Lung (tissue), 11 donors: ENCODE measurements at regions not wholly inside any gene's neighbourhood (a gene's known extent, or its start where the extent isn't known, plus 50 kb on each side); places are given as distances from the start of the nearest gene placed in this dataset.

ENCODE experiments used
- ATAC-seq: fragments of 200-7000 bp; cut with Tn5 transposase; one replicate; pipeline ENCODE4 v1.9.1; 2020; ENCODE audit warnings: moderate number of reproducible peaks; ENCODE audit not compliant: insufficient read depth, low FRiP score
- DNase-seq, 3 donors: peaks; one replicate each; pipeline ENCODE4 v3.0.0-alpha.2; 2013 to 2017
- H3K27ac ChIP-seq, 2 donors: one replicate each; pipeline ENCODE4 v1.5.1; 2013; ENCODE audit warnings: mild to moderate bottlenecking in 2 of 2, moderate library complexity in 2 of 2, control low read depth in 1 of 2, inconsistent platforms in 1 of 2, low read depth in 1 of 2, low read length in 1 of 2
- H3K27me3 ChIP-seq, 3 donors: one replicate each; pipeline ENCODE4 v1.5.1; 2013; ENCODE audit warnings: low read length in 2 of 3; ENCODE audit not compliant: control insufficient read depth in 3 of 3, insufficient read depth in 3 of 3
- H3K36me3 ChIP-seq, 4 donors: one replicate each; pipeline ENCODE4 v1.5.1; 2013; ENCODE audit warnings: low read length in 4 of 4, mild to moderate bottlenecking in 1 of 4, moderate library complexity in 1 of 4; ENCODE audit not compliant: control insufficient read depth in 4 of 4, insufficient read depth in 4 of 4
- H3K4me1 ChIP-seq, 5 donors: one replicate each; pipeline ENCODE4 v1.5.1; 2013; ENCODE audit warnings: low read length in 5 of 5, mild to moderate bottlenecking in 2 of 5, moderate library complexity in 1 of 5; ENCODE audit not compliant: control insufficient read depth in 5 of 5, insufficient read depth in 5 of 5
- H3K4me3 ChIP-seq: one replicate; pipeline ENCODE4 v1.5.1; 2013; ENCODE audit warnings: mild to moderate bottlenecking, control low read depth, moderate library complexity
- H3K9ac ChIP-seq, 2 donors: one replicate each; pipeline ENCODE4 v1.5.1; 2013; ENCODE audit warnings: low read length in 2 of 2, control low read depth in 1 of 2; ENCODE audit not compliant: insufficient read depth in 1 of 2
- H3K9me3 ChIP-seq, 4 donors: one replicate each; pipeline ENCODE4 v1.5.1; 2013; ENCODE audit warnings: low read length in 3 of 4, mild to moderate bottlenecking in 1 of 4, moderate library complexity in 1 of 4; ENCODE audit not compliant: control insufficient read depth in 4 of 4, insufficient read depth in 3 of 4
- CTCF ChIP-seq: IDR thresholded peaks from 2 replicates; pipeline ENCODE4 v1.5.1; 2012; ENCODE audit warnings: mild to moderate bottlenecking; ENCODE audit errors: control extremely low read depth, extremely low read depth
- WGBS, 2 donors: extraction: QIAGEN DNeasy Blood & Tissue Kit; methylation state at CpG; one replicate each; pipeline ENCODE4 v1.1.7; 2013; 5-methylcytosine and 5-hydroxymethylcytosine counted together
- donor health status: control.
- donor health status: control.
- donor health status: Bipolar disorder and iron deficiency.
- donor health status: healthy.
- donor health status: DM: yes; HTN: yes; CAD: no.

DNA sequence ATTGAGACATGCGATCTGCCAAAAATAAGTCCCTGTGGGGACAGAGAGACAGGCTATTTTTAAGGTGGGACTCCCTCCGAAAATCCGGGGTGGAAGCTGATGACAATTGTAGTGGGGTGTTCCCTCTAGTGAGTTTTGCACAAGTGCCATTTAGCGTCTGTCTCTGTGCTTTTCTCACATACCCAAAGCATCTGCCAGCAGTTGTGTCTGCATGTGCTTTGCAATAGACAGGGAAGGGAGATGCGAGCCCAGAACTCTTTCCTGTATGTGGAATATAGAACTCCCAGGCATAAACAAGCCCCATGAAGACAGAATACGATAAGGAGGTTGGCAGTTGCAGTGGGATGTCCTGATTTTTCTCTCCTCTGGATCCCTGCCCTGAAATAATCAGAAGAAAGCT is 282.7 kb upstream of the XYLT1 start:
- 82 to 83% methylated on average over 6 of the region's 6 CpGs for WGBS, 2 donors
- no peaks in the 10 kb centered on the region for H3K4me1 ChIP-seq
- H3K4me3 ChIP-seq = no peak overlapping the region
- no peaks in the 10 kb centered on the region for H3K36me3 ChIP-seq
- no peak overlapping the region for H3K9ac ChIP-seq
- TF ChIP-seq CTCF = no peak
- no peak overlapping the region for H3K27ac ChIP-seq
- ATAC-seq = no peak
- DNase-seq = no peak
- peaks cover 0 to 7% (median 0%) of the 10 kb centered on the region in 3 donors for H3K27me3 ChIP-seq
- H3K9me3 ChIP-seq = peaks cover 0 to 2% (median under 1%) of the 10 kb centered on the region in 4 donors

- H3K27ac ChIP-seq = no peak overlapping the region
- ATAC-seq = no peak
- DNase-seq = no peak
- no peak for TF ChIP-seq CTCF
- no peak overlapping the region for H3K9ac ChIP-seq
- no peaks in the 10 kb centered on the region for H3K4me1 ChIP-seq
- peaks cover 0 to 4% (median 1%) of the 10 kb centered on the region in 4 donors for H3K9me3 ChIP-seq
- H3K36me3 ChIP-seq = no peaks in the 10 kb centered on the region
- peaks cover 0 to 14% (median 0%) of the 10 kb centered on the region in 3 donors for H3K27me3 ChIP-seq
- no peak overlapping the region for H3K4me3 ChIP-seq
- 97 to 100% methylated on average over 1 of the region's 1 CpG for WGBS, 2 donors
Measured at GRCh38 chr16:17749706-17750105, 278.9 kb upstream of the XYLT1 start.

- Histone ChIP-seq H3K9me3 (peaks cover 0 to 2% (median 0%) of the 10 kb centered on the region in 4 donors), H3K27me3 (peaks cover 0 to 19% (median 0%) of the 10 kb centered on the region in 3 donors), H3K36me3 (no peaks in the 10 kb centered on the region), H3K4me3 (no peak overlapping the region), H3K27ac (no peak overlapping the region), H3K4me1 (no peaks in the 10 kb centered on the region), H3K9ac (no peak overlapping the region)
- DNase-seq (no peak), ATAC-seq (no peak)
- TF ChIP-seq CTCF = no peak
- WGBS, 2 donors = 54 to 64% methylated on average over 11 of the region's 11 CpGs
Measured at GRCh38 chr16:17748044-17748719, 277.4 kb upstream of the XYLT1 start.
